Muscle layer of colon (tissue), 2 donors: ENCODE measurements at regions not wholly inside any gene's neighbourhood (a gene's known extent, or its start where the extent isn't known, plus 50 kb on each side); places are given as distances from the start of the nearest gene placed in this dataset.

Experiments
- H3K27ac ChIP-seq: one replicate; pipeline ENCODE4 v1.7.0; 2013; ENCODE audit warnings: low read depth, mild to moderate bottlenecking, low read length, moderate library complexity
- H3K27me3 ChIP-seq, 2 donors: one replicate each; pipeline ENCODE4 v1.7.0; 2013; ENCODE audit warnings: low read length in 2 of 2, mild to moderate bottlenecking in 2 of 2; ENCODE audit not compliant: insufficient read depth in 2 of 2, control insufficient read depth in 1 of 2
- H3K36me3 ChIP-seq: one replicate; pipeline ENCODE4 v1.7.0; 2013; ENCODE audit warnings: mild to moderate bottlenecking, low read length; ENCODE audit not compliant: insufficient read depth
- H3K4me1 ChIP-seq: one replicate; pipeline ENCODE4 v1.7.0; 2013; ENCODE audit warnings: mild to moderate bottlenecking, low read length; ENCODE audit not compliant: insufficient read depth
- H3K4me3 ChIP-seq, 2 donors: one replicate each; pipeline ENCODE4 v1.7.0; 2013; ENCODE audit warnings: low read length in 2 of 2, low read depth in 1 of 2, mild to moderate bottlenecking in 1 of 2, moderate library complexity in 1 of 2
- H3K9ac ChIP-seq: one replicate; pipeline ENCODE4 v1.7.0; 2013; ENCODE audit warnings: low read length
- H3K9me3 ChIP-seq: one replicate; pipeline ENCODE4 v1.7.0; 2013; ENCODE audit warnings: mild to moderate bottlenecking, low read length
- donor health status: abdominal sarcoma.
- donor health status: Adenocarcinoma of cecum.

- Histone ChIP-seq H3K9ac (no peak overlapping the region), H3K4me1 (peaks cover 4% of the 10 kb centered on the region), H3K4me3 (no peak overlapping the region), H3K27me3 (no peaks in the 10 kb centered on the region), H3K9me3 (no peaks in the 10 kb centered on the region), H3K27ac (no peak overlapping the region), H3K36me3 (no peaks in the 10 kb centered on the region)
Measured at GRCh38 chr14:82366803-82367202, 833.1 kb upstream of the SEL1L start.

DNA sequence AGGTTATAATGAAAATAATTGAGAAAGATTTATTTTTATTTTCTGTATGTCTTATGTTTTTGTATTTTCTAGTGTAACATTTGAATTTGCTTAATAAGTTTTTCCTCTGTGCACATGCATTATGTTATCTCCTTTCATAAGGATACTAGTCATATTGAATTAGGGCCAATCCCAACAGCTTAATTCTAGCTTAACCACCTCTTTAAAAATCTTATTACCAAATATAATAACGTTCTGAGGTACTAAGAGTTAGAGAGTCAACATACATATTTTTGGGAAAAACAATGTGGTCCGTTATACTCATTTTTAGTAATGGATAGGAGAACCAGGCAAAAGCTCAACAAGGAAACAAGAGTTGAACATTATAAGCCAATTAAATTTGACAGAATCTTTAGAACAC is 845.6 kb upstream of the SEL1L start:
- no peaks in the 10 kb centered on the region for H3K36me3 ChIP-seq
- H3K27me3 ChIP-seq = no peaks in the 10 kb centered on the region
- no peak overlapping the region for H3K27ac ChIP-seq
- no peaks in the 10 kb centered on the region for H3K9me3 ChIP-seq
- no peak overlapping the region for H3K4me3 ChIP-seq
- no peaks in the 10 kb centered on the region for H3K4me1 ChIP-seq
- H3K9ac ChIP-seq = no peak overlapping the region

DNA sequence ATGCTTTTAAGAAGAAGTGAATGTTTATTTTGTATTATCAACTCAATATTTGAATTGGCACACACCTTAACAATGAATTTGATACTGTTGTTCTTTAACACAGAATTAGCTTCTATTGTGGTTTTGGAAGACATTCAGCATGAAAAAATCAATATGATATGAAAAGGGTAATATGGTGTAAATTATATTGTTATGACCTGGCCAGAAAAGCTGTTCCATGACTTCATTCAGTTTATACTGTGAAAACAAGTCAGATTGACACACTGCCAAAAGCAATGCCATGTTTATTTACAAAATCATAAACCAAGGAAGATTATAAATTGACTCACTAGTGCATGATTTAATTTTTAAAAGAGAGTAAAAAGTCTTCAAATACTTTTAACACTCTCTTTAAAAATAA is 851.4 kb upstream of the SEL1L start:
- Histone ChIP-seq H3K4me3 (no peak overlapping the region), H3K36me3 (no peaks in the 10 kb centered on the region), H3K27me3 (no peaks in the 10 kb centered on the region), H3K9me3 (no peaks in the 10 kb centered on the region), H3K9ac (no peak overlapping the region), H3K27ac (no peak overlapping the region), H3K4me1 (no peaks in the 10 kb centered on the region)

GRCh38 chr14:82387699-82388098 is 854.0 kb upstream of the SEL1L start:
- H3K36me3 ChIP-seq = no peaks in the 10 kb centered on the region

GRCh38 chr14:82388488-82388887 is 854.8 kb upstream of the SEL1L start:
- H3K9ac ChIP-seq = no peak overlapping the region
- H3K27me3 ChIP-seq = no peaks in the 10 kb centered on the region
- no peaks in the 10 kb centered on the region for H3K36me3 ChIP-seq
- H3K4me3 ChIP-seq = no peak overlapping the region
- H3K27ac ChIP-seq = no peak overlapping the region
- no peaks in the 10 kb centered on the region for H3K9me3 ChIP-seq
- no peaks in the 10 kb centered on the region for H3K4me1 ChIP-seq

More at GRCh38 chr14:82387699-82388098, 854.0 kb upstream of the SEL1L start:
- Histone ChIP-seq H3K4me1 (no peaks in the 10 kb centered on the region), H3K9ac (no peak overlapping the region), H3K27ac (no peak overlapping the region), H3K27me3 (no peaks in the 10 kb centered on the region), H3K4me3 (no peak overlapping the region), H3K9me3 (no peaks in the 10 kb centered on the region)

- Histone ChIP-seq H3K27ac (no peak overlapping the region), H3K27me3 (no peaks in the 10 kb centered on the region), H3K4me1 (no peaks in the 10 kb centered on the region), H3K4me3 (no peak overlapping the region), H3K9me3 (no peaks in the 10 kb centered on the region), H3K9ac (no peak overlapping the region), H3K36me3 (no peaks in the 10 kb centered on the region)
Measured at GRCh38 chr14:82390586-82390985, 856.9 kb upstream of the SEL1L start.

GRCh38 chr14:82394916-82395315 is 861.3 kb upstream of the SEL1L start:
- Histone ChIP-seq H3K36me3 (no peaks in the 10 kb centered on the region), H3K4me3 (no peak overlapping the region), H3K27me3 (no peaks in the 10 kb centered on the region), H3K9me3 (no peaks in the 10 kb centered on the region), H3K4me1 (no peaks in the 10 kb centered on the region), H3K9ac (no peak overlapping the region), H3K27ac (no peak overlapping the region)

DNA sequence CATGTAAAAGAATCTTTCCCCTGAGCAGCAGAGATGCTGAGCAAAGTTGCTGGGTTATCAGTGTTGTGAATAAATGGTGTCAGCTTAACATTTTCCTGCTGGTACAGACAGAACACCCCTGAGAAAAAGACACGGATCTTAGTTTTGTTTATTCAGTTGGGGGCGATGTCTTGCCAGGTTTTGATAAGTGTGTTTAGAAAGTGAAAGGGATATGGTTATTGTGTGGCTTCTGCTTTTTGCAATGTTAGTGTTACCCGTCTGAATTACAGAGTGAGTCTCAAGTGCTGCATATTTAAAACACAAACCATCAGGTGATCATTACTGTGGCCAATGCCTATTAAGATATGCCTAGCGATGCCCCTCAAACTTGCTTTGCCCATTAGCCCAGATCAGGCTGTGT is 864.6 kb upstream of the SEL1L start:
- Histone ChIP-seq H3K4me3 (no peak overlapping the region), H3K27ac (no peak overlapping the region), H3K27me3 (no peaks in the 10 kb centered on the region), H3K9ac (no peak overlapping the region), H3K36me3 (no peaks in the 10 kb centered on the region), H3K9me3 (no peaks in the 10 kb centered on the region), H3K4me1 (no peaks in the 10 kb centered on the region)

- Histone ChIP-seq H3K27me3 (no peaks in the 10 kb centered on the region), H3K9ac (no peak overlapping the region), H3K4me3 (no peak overlapping the region), H3K27ac (no peak overlapping the region), H3K36me3 (no peaks in the 10 kb centered on the region), H3K9me3 (no peaks in the 10 kb centered on the region), H3K4me1 (no peaks in the 10 kb centered on the region)
Measured at GRCh38 chr14:82403987-82404386, 870.3 kb upstream of the SEL1L start.

GRCh38 chr14:82410064-82410463 is 876.4 kb upstream of the SEL1L start:
- H3K27me3 ChIP-seq = no peaks in the 10 kb centered on the region
- H3K4me3 ChIP-seq = no peak overlapping the region
- no peak overlapping the region for H3K9ac ChIP-seq
- H3K36me3 ChIP-seq = no peaks in the 10 kb centered on the region
- H3K4me1 ChIP-seq = no peaks in the 10 kb centered on the region
- H3K27ac ChIP-seq = no peak overlapping the region
- H3K9me3 ChIP-seq = no peaks in the 10 kb centered on the region

GRCh38 chr14:82411298-82411697 is 877.6 kb upstream of the SEL1L start:
- no peaks in the 10 kb centered on the region for H3K36me3 ChIP-seq

DNA sequence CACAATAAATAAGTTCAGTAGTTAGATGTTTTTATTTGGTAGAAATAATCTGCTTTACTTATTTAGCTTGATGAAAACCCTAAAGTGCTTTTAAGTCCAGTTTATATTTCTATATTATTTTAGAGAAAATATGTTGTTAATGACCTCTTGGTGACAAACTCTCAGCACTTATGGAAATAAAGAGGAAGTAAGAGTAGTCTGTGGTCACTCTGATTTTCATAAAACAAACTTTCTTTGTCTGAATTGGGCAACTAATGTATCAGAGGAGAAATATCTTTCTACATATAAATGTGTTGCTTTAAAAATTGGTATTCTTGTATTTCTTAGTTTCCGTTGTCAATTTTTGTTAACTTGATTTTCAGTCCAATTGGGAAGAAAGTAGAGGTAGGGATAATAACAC is 878.9 kb upstream of the SEL1L start:
- Histone ChIP-seq H3K9me3 (no peaks in the 10 kb centered on the region), H3K36me3 (no peaks in the 10 kb centered on the region), H3K27ac (no peak overlapping the region), H3K27me3 (no peaks in the 10 kb centered on the region), H3K4me3 (no peak overlapping the region), H3K4me1 (no peaks in the 10 kb centered on the region), H3K9ac (no peak overlapping the region)

More at GRCh38 chr14:82411298-82411697, 877.6 kb upstream of the SEL1L start:
- H3K27me3 ChIP-seq = no peaks in the 10 kb centered on the region
- H3K4me3 ChIP-seq = no peak overlapping the region
- no peak overlapping the region for H3K27ac ChIP-seq
- H3K4me1 ChIP-seq = no peaks in the 10 kb centered on the region
- no peak overlapping the region for H3K9ac ChIP-seq
- no peaks in the 10 kb centered on the region for H3K9me3 ChIP-seq
